HEK293T (cell line): ENCODE measurements at regions not wholly inside any gene's neighbourhood (a gene's known extent, or its start where the extent isn't known, plus 50 kb on each side); places are given as distances from the start of the nearest gene placed in this dataset.

Source experiments
- BHLHE40 ChIP-seq: fragments of 450-650 bp; IDR thresholded peaks from 2 replicates; pipeline ENCODE4 v1.6.1; 2016; ENCODE audit warnings: mild to moderate bottlenecking, moderate library complexity, borderline replicate concordance
- CTBP1 ChIP-seq: fragments of 450-650 bp; IDR thresholded peaks from 2 replicates; pipeline ENCODE4 v1.6.1; 2016; ENCODE audit warnings: borderline replicate concordance
- ELF4 ChIP-seq: fragments of 450-650 bp; IDR thresholded peaks from 2 replicates; pipeline ENCODE4 v1.6.1; 2017; ENCODE audit warnings: antibody characterized with exemption
- FOXK2 ChIP-seq: fragments of 450-650 bp; IDR thresholded peaks from 2 replicates; pipeline ENCODE4 v1.6.1; 2016; ENCODE audit warnings: mild to moderate bottlenecking
- FOXM1 ChIP-seq: fragments of 450-650 bp; IDR thresholded peaks from 2 replicates; pipeline ENCODE4 v1.6.1; 2017; ENCODE audit warnings: mild to moderate bottlenecking, borderline replicate concordance
- HDGF ChIP-seq: fragments of 450-650 bp; IDR thresholded peaks from 2 replicates; pipeline ENCODE4 v1.6.1; 2017; ENCODE audit warnings: antibody characterized with exemption, borderline replicate concordance
- LEF1 ChIP-seq: fragments of 450-650 bp; IDR thresholded peaks from 2 replicates; pipeline ENCODE4 v1.6.1; 2017; ENCODE audit warnings: mild to moderate bottlenecking, borderline replicate concordance
- NFRKB ChIP-seq: fragments of 450-650 bp; IDR thresholded peaks from 2 replicates; pipeline ENCODE4 v1.6.1; 2016; ENCODE audit warnings: mild to moderate bottlenecking, moderate library complexity
- SP1 ChIP-seq: fragments of 450-650 bp; IDR thresholded peaks from 2 replicates; pipeline ENCODE4 v1.6.1; 2017
- ZNF384 ChIP-seq: fragments of 450-650 bp; IDR thresholded peaks from 2 replicates; pipeline ENCODE4 v1.6.1; 2016

DNA sequence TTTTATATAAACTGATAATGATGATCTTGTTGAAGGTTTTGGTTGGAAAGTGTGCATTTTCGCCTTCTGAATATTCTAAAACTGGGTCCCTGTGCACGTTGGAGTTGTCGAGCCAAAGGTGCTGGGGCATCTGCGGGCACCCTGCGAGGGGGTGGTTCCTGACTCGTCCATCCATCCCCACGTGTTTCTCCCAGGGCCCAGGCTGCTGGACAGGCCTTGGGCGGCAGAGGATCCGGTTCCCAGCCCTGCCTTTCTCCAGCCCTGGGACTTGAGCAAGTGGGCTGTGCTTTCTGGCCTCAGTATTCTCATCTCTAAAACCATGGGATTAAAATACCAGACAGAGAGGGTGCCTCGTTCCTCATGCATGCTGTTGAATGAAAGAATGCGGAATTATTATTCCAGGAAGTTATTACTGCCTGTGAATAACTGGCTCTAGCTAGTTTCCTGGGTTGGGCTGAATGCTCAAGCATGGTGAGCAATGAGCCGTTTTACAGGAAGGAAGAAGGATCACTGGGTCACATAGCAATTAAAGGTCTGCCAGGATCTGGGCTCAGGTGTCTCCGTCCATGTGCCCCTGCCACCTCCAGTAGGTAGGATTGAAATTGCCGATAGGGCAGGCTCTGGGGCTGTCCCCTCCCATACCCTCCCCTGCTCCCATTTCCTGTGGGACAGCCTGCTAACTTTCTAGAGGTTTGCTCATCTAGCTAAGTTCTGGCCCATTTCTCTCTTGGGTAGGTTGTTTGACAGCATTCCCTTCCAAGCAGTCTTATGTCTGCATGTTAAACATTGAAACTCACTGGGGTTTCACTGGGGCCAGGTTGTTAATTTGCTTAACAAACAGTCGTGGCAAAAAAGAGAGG lies 77.2 kb upstream of the HS6ST1 start:
- TF ChIP-seq FOXK2 (no peak), BHLHE40 (no peak), SP1 (no peak), ELF4 (no peak), FOXM1 (no peak), CTBP1 (no peak), ZNF384 (no peak), HDGF (no peak), LEF1 (no peak), NFRKB (no peak)
